ENCODE measurements at regions not wholly inside any gene's neighbourhood (a gene's known extent, or its start where the extent isn't known, plus 50 kb on each side); places are given as distances from the start of the nearest gene placed in this dataset.

DNA sequence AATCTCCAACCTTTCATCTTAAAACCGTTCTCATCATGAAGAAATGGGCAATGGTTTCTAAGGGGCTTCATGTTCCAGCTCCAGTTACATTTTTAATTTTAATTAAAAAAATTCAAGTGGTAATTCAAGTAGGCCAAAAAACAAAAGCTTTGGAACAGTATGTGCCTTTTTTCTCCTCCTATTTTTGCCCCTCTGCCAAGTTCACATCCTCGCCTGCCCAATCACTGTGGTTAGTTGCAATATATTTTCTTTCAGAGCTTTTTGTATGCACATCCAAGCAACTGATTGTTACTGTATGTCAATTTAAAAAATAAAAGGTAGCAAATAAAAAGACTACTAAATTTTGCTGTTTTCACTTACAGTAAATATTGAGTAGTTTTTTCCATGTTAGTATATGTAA lies 99.8 kb upstream of the B3GAT2 start:
- H3K36me3 ChIP-seq (ENCODE audit: insufficient read depth, low read length), result no peaks in the 10 kb centered on the region
- H3K36me3 Mint-ChIP-seq (ENCODE audit: low read depth), result no peaks in the 10 kb centered on the region
- DNase-seq, result no peak
- no peak overlapping the region for H3K27ac Mint-ChIP-seq
- no peaks in the 10 kb centered on the region for H3K9me3 Mint-ChIP-seq
- no peaks in the 10 kb centered on the region for H3K4me1 ChIP-seq (ENCODE audit: insufficient read depth, low read length)
- no peaks in the 10 kb centered on the region for H3K27me3 ChIP-seq (ENCODE audit: control insufficient read depth in 1 of 2, insufficient read depth in 2 of 2, low read length in 2 of 2)
- intact Hi-C loops (cut with DNase I, micrococcal nuclease), result no loop called here
- CTCF ChIA-PET, result no interaction called here
- no peak overlapping the region for H3K4me3 ChIP-seq (ENCODE audit: low read length)
- H3K27ac ChIP-seq (ENCODE audit: low read depth in 1 of 2, low read length in 2 of 2), result no peak overlapping the region
- H3K27me3 Mint-ChIP-seq, result no peaks in the 10 kb centered on the region
- no peaks in the 10 kb centered on the region for H3K9me3 ChIP-seq (ENCODE audit: control insufficient read depth in 1 of 2, insufficient read depth in 1 of 2, low read length in 2 of 2)
- ATAC-seq (ENCODE audit: poor library complexity), result no peak
- TF ChIP-seq, protein P1, sequence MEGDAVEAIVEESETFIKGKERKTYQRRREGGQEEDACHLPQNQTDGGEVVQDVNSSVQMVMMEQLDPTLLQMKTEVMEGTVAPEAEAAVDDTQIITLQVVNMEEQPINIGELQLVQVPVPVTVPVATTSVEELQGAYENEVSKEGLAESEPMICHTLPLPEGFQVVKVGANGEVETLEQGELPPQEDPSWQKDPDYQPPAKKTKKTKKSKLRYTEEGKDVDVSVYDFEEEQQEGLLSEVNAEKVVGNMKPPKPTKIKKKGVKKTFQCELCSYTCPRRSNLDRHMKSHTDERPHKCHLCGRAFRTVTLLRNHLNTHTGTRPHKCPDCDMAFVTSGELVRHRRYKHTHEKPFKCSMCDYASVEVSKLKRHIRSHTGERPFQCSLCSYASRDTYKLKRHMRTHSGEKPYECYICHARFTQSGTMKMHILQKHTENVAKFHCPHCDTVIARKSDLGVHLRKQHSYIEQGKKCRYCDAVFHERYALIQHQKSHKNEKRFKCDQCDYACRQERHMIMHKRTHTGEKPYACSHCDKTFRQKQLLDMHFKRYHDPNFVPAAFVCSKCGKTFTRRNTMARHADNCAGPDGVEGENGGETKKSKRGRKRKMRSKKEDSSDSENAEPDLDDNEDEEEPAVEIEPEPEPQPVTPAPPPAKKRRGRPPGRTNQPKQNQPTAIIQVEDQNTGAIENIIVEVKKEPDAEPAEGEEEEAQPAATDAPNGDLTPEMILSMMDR (IDR thresholded peaks at IDR 0.05), result no peak
- POLR2A ChIA-PET, result no interaction called here
- H3K4me3 Mint-ChIP-seq, result no peak overlapping the region
- H3K4me1 Mint-ChIP-seq (ENCODE audit: low read depth), result no peaks in the 10 kb centered on the region

DNA sequence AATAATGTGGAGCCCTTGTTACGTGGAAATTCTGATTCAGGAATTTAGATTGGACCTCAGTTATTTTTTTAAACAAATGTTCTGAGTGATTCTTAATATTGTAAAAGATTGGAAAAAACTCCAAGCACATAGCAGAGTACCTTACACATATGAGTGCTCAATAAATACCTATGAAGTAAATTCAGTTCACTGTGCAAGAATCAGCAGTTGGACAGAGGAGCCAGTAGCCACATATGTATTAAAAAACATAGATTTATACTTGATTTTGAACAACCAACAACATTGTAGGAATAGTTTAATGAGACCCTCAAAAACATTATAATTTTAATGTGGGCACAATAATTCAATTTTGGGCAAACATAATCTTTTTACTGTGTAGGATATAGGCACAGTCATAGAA lies 109.3 kb upstream of the B3GAT2 start:
- intact Hi-C loops (cut with DNase I, micrococcal nuclease), result no loop called here
- H3K4me1 ChIP-seq (ENCODE audit: insufficient read depth, low read length), result no peaks in the 10 kb centered on the region
- Mint-ChIP-seq H3K27me3 (peaks cover 4% of the 10 kb centered on the region), H3K9me3 (no peaks in the 10 kb centered on the region), H3K4me3 (no peak overlapping the region), H3K36me3 (ENCODE audit: low read depth) (no peaks in the 10 kb centered on the region), H3K4me1 (ENCODE audit: low read depth) (no peaks in the 10 kb centered on the region), H3K27ac (no peak overlapping the region)
- no peak for ATAC-seq (ENCODE audit: poor library complexity)
- no peak for DNase-seq
- no peak overlapping the region for H3K27ac ChIP-seq (ENCODE audit: low read depth in 1 of 2, low read length in 2 of 2)
- no peak overlapping the region for H3K4me3 ChIP-seq (ENCODE audit: low read length)
- POLR2A ChIA-PET, result no interaction called here
- TF ChIP-seq, protein P1 (IDR thresholded peaks at IDR 0.05), result no peak
- H3K27me3 ChIP-seq (ENCODE audit: control insufficient read depth in 1 of 2, insufficient read depth in 2 of 2, low read length in 2 of 2), result no peaks in the 10 kb centered on the region
- CTCF ChIA-PET, result no interaction called here
- H3K9me3 ChIP-seq (ENCODE audit: control insufficient read depth in 1 of 2, insufficient read depth in 1 of 2, low read length in 2 of 2), result peaks cover 0 to 5% of the 10 kb centered on the region in 2 experiments
- no peaks in the 10 kb centered on the region for H3K36me3 ChIP-seq (ENCODE audit: insufficient read depth, low read length)

DNA sequence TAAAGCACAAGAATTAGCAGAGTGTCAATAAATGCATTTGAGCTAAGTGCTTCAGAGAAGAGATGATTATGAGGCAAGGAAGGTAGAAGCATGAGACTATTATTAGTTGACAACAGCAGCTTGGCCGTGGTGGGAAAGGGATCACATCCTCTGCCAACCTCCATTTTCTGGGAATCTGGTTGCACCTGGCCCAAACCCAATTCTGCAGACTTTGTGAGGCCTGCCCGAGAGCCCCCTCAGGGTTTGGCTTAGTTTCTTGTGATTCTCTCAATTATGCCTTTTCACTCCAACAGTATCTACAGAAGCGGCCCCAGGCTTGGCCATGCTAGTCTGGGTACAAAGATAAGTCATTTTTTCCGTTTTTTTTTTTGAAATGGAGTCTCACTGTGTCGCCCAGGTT lies 111.0 kb upstream of the B3GAT2 start:
- Mint-ChIP-seq H3K9me3 (no peaks in the 10 kb centered on the region), H3K36me3 (ENCODE audit: low read depth) (no peaks in the 10 kb centered on the region), H3K27me3 (peaks cover 4% of the 10 kb centered on the region), H3K4me1 (ENCODE audit: low read depth) (no peaks in the 10 kb centered on the region), H3K27ac (no peak overlapping the region), H3K4me3 (no peak overlapping the region)
- Histone ChIP-seq H3K27me3 (ENCODE audit: control insufficient read depth in 1 of 2, insufficient read depth in 2 of 2, low read length in 2 of 2) (no peaks in the 10 kb centered on the region), H3K4me1 (ENCODE audit: insufficient read depth, low read length) (no peaks in the 10 kb centered on the region), H3K4me3 (ENCODE audit: low read length) (no peak overlapping the region), H3K27ac (ENCODE audit: low read depth in 1 of 2, low read length in 2 of 2) (no peak overlapping the region), H3K9me3 (ENCODE audit: control insufficient read depth in 1 of 2, insufficient read depth in 1 of 2, low read length in 2 of 2) (peaks cover 0 to 5% of the 10 kb centered on the region in 2 experiments), H3K36me3 (ENCODE audit: insufficient read depth, low read length) (no peaks in the 10 kb centered on the region)
- DNase-seq (no peak), ATAC-seq (ENCODE audit: poor library complexity) (no peak)
- CTCF ChIA-PET, result no interaction called here
- TF ChIP-seq, protein P1 (IDR thresholded peaks at IDR 0.05), result no peak
- POLR2A ChIA-PET, result no interaction called here
- intact Hi-C loops (cut with DNase I, micrococcal nuclease), result no loop called here

All from CD4-positive, alpha-beta T cell (primary cell).